GM20431 (cell line): ENCODE measurements at regions not wholly inside any gene's neighbourhood (a gene's known extent, or its start where the extent isn't known, plus 50 kb on each side); places are given as distances from the start of the nearest gene placed in this dataset.
"Not testable (repeated sequence)": the region's sequence is repeated elsewhere in the genome, so short reads cannot be mapped to it uniquely, and the experiment has no call there.

Experiments used
- in situ Hi-C: fragments of 300-500 bp; cut with MseI, MboI; formaldehyde crosslinking; loops from one replicate; pipeline ENCODE4 v1.15.0; 2020; ENCODE audit warnings: low sequenced_read_pairs; ENCODE audit not compliant: unreplicated experiment

GRCh38 chr20:1800180-1800579 lies 95.0 kb upstream of the SIRPA start:
- in situ Hi-C loops = no loop called here

- in situ Hi-C loops = not testable (repeated sequence)
These were observed 95.5 kb upstream of the SIRPA start for GRCh38 chr20:1799746-1800145.

- in situ Hi-C loops = no loop called here
These were observed 96.2 kb upstream of the SIRPA start for GRCh38 chr20:1798982-1799381.

- in situ Hi-C loops = no loop called here
These were observed 101.4 kb upstream of the SIRPA start for GRCh38 chr20:1793821-1794220.

- in situ Hi-C loops = no loop called here
These were observed 102.9 kb upstream of the SIRPA start for GRCh38 chr20:1792274-1792673.

- in situ Hi-C loops = no loop called here
These were observed 104.8 kb upstream of the SIRPA start for GRCh38 chr20:1790386-1790785.

- in situ Hi-C loops = no loop called here
These were observed 107.2 kb upstream of the SIRPA start for GRCh38 chr20:1788044-1788443.

- in situ Hi-C loops = no loop called here
These were observed 108.7 kb upstream of the SIRPA start for GRCh38 chr20:1786486-1786885.

GRCh38 chr20:1784586-1784985 lies 110.6 kb upstream of the SIRPA start:
- in situ Hi-C loops = no loop called here

GRCh38 chr20:1783245-1783644 lies 112.0 kb upstream of the SIRPA start:
- in situ Hi-C loops = no loop called here

GRCh38 chr20:1782181-1782580 lies 113.0 kb upstream of the SIRPA start:
- in situ Hi-C loops = no loop called here

- in situ Hi-C loops = no loop called here
These were observed 115.6 kb upstream of the SIRPA start for GRCh38 chr20:1779567-1779966.

GRCh38 chr20:1778338-1778737 lies 116.9 kb upstream of the SIRPA start:
- in situ Hi-C loops = no loop called here

- in situ Hi-C loops = no loop called here
These were observed 117.8 kb upstream of the SIRPA start for GRCh38 chr20:1777476-1777820.

- in situ Hi-C loops = no loop called here
These were observed 118.3 kb upstream of the SIRPA start for GRCh38 chr20:1776681-1777475.

- in situ Hi-C loops = no loop called here
These were observed 117.5 kb upstream of the SIRPG start for GRCh38 chr20:1775117-1775516.

GRCh38 chr20:1774479-1774878 lies 116.9 kb upstream of the SIRPG start:
- in situ Hi-C loops = loop anchor here (25.0 kb wide), 1 partner anchor 262 kb away; no protein-coding TSS in a partner anchor

- in situ Hi-C loops = loop anchor here (25.0 kb wide), 1 partner anchor 262 kb away; no protein-coding TSS in a partner anchor
These were observed 116.2 kb upstream of the SIRPG start for GRCh38 chr20:1773816-1774215.

GRCh38 chr20:1769491-1769890 lies 111.9 kb upstream of the SIRPG start:
- in situ Hi-C loops = loop anchor here (25.0 kb wide), 1 partner anchor 257 kb away; no protein-coding TSS in a partner anchor

- in situ Hi-C loops = loop anchor here (25.0 kb wide), 1 partner anchor 254 kb away; no protein-coding TSS in a partner anchor
These were observed 109.2 kb upstream of the SIRPG start for GRCh38 chr20:1766731-1767130.

- in situ Hi-C loops = loop anchor here (25.0 kb wide), 1 partner anchor 252 kb away; no protein-coding TSS in a partner anchor
These were observed 106.8 kb upstream of the SIRPG start for GRCh38 chr20:1764136-1765033.
